ENCODE measurements at regions not wholly inside any gene's neighbourhood (a gene's known extent, or its start where the extent isn't known, plus 50 kb on each side); places are given as distances from the start of the nearest gene placed in this dataset.

GRCh38 chr4:133592591-133592990 lies 443.5 kb downstream of the PCDH10 start:
- TF ChIP-seq CTCF (IDR thresholded peaks at IDR 0.05): no peak
- TF ChIP-seq POLR2A (IDR thresholded peaks at IDR 0.05): no peak
